LNCAP (cell line): ENCODE measurements at regions not wholly inside any gene's neighbourhood (a gene's known extent, or its start where the extent isn't known, plus 50 kb on each side); places are given as distances from the start of the nearest gene placed in this dataset.

Source experiments
- CTCF ChIP-seq: fragments of 450-650 bp; IDR thresholded peaks from 2 replicates; pipeline ENCODE4 v1.5.1; 2017; ENCODE audit warnings: mild to moderate bottlenecking

- TF ChIP-seq CTCF: no peak
Measured at GRCh38 chr14:48983351-48983888, 602.8 kb downstream of the RPS29 start.

GRCh38 chr14:48974994-48975393, 611.2 kb downstream of the RPS29 start:
- no peak for TF ChIP-seq CTCF

DNA sequence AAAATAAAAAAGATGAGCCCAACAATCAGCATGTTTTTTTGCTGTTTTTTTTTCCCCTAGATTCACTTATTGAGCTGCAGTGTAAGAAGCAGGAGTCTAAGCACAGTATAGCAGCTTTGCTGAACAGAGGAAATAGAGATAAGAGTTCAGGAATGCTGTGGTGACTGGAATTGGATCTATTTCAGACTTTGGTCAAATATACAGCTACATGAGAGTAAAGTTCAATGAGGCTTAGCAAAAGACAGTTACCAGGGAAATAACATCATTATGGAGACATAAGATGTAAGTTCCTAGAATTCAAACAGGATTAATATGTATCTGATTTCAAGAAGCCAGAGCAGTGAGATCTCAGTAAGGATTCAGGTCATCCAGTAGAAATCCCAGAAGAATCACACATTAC, 613.0 kb downstream of the RPS29 start:
- no peak for TF ChIP-seq CTCF

DNA sequence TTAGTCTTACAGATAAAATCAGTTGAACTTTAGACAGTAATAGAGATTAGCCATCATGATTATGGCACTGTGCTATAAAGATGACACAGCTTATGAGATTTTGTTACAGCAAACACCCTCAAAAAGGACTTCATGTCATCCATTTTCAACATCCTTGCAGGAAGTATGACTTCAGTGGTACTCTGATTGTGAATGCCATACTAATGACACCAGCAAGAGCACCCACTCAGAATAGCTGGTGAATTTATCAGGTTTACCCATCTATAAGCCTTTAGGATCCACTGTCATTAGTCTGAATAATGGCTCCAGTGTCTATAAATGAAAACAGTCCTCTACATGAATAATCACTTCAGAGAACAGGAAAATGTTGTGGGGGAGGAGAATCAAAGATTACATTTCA, 615.2 kb downstream of the RPS29 start:
- TF ChIP-seq CTCF: no peak

GRCh38 chr14:48967419-48967818, 618.8 kb downstream of the RPS29 start:
- TF ChIP-seq CTCF: no peak

DNA sequence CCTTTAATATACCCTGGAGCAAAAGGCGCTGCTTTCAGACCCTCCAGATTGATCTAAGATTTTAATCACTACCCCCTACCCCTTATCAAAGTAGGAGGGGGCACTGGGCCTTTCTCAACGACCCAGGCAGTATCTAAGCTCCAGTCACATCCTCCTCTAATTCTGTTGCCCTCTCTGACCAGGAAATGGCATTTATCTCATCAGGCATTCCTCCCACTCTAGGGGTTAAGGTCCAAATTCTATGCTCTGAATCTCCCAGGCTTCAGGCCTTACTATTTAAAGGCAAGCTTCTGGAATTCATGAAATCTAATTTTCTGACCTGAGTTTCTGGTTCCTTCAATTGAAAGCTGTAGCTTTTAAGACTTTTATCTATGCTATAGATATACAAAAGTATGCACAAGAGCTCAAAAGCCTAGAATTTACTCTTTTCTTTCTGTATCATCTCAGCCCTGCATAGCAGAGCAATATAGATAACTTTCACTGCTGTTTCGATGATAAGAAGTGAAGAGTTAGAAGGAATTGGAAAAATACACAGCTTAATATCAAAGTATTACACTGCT, 622.9 kb downstream of the RPS29 start:
- no peak for TF ChIP-seq CTCF

- TF ChIP-seq CTCF: no peak
Measured at GRCh38 chr14:48957486-48957885, 628.7 kb downstream of the RPS29 start.

GRCh38 chr14:48955857-48956256, 630.3 kb downstream of the RPS29 start:
- TF ChIP-seq CTCF: no peak
